ENCODE measurements at regions not wholly inside any gene's neighbourhood (a gene's known extent, or its start where the extent isn't known, plus 50 kb on each side); places are given as distances from the start of the nearest gene placed in this dataset.
A peak's percentile ranks its signal among the peaks of the same experiment; 100 is the strongest.

GRCh38 chr4:46684041-46684440 is 225.0 kb downstream of the COX7B2 start:
- no peak for DNase-seq

GRCh38 chr4:46676364-46676763 is 232.7 kb downstream of the COX7B2 start:
- DNase-seq: no peak

- DNase-seq: no peak
Measured at GRCh38 chr4:46674326-46674725, 234.7 kb downstream of the COX7B2 start.

- DNase-seq: no peak
Measured at GRCh38 chr4:46667790-46668189, 241.3 kb downstream of the COX7B2 start.

DNA sequence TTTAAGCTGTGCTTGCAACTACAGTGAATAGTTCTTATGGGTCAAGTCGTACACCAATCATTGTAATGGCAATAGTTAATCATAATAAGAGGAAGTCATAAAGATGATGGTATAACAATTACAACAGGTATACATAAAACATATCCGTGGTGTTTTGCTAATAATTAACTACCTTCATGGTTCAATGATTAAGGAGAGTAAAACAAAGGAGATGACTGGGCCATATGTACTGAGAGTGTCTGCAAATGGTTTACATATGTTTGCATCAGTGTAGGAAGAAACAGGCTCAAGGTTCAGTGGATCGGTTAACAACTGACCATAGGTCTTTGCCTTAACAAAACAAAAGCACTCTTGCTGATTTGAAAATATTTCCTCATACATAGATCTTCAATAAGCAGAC is 253.0 kb downstream of the COX7B2 start:
- DNase-seq: no peak

- DNase-seq: no peak
Measured at GRCh38 chr4:46653842-46654241, 255.2 kb downstream of the COX7B2 start.

DNA sequence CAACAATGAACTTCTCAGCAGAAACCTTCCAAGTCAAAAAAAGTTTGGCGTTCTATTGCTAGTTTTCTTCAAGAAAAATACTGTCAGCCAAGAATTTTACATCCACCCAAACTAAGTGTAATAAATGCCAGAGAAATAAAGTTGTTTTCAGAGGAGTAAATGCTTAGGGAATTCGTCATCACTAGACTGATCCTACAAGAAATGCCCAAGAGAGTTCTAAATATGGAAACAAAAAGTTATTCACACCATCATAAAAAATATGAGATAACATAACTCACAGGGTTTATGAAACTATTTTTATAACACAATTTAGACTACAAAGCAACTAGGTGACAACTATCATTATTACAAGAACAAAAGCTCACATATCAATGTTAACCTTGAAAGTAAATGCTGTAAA is 259.5 kb upstream of the GABRA2 start:
- DNase-seq: no peak

DNA sequence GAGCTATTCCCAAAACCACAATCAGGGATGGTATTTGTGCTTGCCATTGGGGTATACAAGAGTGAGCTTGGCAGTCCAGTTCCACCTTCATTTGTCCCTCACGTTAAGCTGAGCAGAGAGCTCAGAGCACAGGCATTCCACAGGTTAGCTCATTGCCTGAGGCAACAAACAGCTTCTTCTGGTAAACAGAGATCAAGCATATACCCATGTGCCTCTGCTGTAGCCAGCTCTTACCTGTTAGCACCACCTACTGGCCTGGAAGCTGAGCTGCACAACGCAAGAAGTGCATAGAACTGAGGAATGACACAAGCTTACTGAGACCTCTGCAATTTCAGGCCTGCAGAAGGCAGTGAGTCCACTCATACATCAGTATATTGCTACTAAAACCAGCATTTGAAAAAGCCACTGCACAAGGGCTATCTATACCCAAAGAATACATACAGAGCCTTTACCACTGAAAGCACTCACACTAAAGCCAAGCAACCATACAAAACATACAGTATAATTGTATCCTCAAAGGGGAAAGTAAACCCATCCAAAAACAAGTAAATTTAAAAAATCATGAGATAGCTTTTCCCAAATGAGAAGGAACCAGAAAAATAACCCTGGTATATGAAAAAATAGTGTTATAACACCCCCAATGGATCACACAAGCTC is 258.3 kb upstream of the GABRA2 start:
- peak; percentile 62 for DNase-seq

GRCh38 chr4:46645126-46645525 is 255.2 kb upstream of the GABRA2 start:
- no peak for DNase-seq

All from NCI-H82 (cell line).